ENCODE measurements at regions not wholly inside any gene's neighbourhood (a gene's known extent, or its start where the extent isn't known, plus 50 kb on each side); places are given as distances from the start of the nearest gene placed in this dataset.

DNA sequence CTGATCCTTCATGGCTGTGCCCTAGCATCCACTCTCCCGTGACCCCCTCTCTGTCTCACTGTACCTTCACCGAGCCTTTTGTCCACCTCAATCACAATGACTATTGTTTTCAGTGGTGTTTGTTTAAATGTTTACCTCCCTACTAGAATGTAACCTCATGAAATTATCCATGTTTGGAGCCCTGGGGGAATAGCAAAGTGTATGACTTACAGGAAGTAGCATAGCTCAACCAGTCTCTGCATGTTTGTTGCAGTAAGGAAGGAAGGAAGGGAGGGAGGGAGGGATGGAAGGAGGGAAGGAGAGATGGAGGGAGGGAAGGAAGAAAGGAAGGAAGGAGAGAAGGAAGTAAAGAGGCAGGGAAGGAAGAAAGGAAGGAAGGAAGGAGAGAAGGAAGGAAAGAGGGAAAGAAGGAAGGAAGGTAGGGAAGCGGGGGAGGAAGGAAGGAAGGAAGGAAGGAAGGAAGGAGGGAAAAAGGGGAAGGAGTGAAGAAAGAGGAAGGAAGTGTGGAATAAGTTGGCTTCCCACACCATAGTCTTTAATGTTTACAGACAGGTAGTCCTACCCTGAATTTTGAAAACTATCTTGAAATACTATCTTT lies 421.4 kb downstream of the COG6 start:
- TF ChIP-seq EZH2phosphoT487 (IDR thresholded peaks at IDR 0.05) (no peak), EZH2 (IDR thresholded peaks at IDR 0.05) (no peak)
- TF ChIP-seq, protein P1, sequence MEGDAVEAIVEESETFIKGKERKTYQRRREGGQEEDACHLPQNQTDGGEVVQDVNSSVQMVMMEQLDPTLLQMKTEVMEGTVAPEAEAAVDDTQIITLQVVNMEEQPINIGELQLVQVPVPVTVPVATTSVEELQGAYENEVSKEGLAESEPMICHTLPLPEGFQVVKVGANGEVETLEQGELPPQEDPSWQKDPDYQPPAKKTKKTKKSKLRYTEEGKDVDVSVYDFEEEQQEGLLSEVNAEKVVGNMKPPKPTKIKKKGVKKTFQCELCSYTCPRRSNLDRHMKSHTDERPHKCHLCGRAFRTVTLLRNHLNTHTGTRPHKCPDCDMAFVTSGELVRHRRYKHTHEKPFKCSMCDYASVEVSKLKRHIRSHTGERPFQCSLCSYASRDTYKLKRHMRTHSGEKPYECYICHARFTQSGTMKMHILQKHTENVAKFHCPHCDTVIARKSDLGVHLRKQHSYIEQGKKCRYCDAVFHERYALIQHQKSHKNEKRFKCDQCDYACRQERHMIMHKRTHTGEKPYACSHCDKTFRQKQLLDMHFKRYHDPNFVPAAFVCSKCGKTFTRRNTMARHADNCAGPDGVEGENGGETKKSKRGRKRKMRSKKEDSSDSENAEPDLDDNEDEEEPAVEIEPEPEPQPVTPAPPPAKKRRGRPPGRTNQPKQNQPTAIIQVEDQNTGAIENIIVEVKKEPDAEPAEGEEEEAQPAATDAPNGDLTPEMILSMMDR (IDR thresholded peaks at IDR 0.05), result no peak
- Mint-ChIP-seq H3K4me1 (peaks cover 14% of the 10 kb centered on the region), H3K36me3 (peaks cover 1% of the 10 kb centered on the region)

DNA sequence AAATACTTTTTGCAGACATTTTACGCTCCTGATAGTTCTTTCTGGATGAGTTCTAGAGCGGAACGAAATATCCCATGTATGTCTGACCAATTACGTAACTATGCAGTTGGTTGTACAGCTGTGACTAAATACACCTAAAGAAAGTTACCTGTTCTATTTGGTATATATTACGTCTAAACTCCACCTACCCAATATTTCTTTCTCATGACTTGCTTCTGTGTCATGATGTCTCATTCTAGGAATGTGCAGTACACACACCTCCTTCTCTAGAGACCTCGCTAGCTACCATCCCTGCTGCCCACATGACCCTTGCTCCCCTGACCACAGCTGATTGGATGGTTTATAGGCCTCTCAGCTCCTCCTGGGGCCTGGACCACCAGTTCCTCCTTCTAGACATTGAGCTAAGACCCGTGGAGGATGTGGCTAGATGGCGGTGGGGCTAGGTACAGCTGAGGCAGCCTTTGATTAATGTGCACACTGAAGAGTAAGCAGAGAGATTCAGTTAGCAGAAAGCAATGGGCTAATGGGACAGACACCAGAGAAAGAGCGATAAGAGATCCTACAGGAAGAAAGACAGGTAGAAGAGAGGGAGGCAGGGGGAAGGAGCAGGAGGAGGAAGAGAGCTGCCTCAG lies 422.1 kb downstream of the COG6 start:
- H4K20me1 ChIP-seq (ENCODE audit: low read depth), result no peaks in the 10 kb centered on the region
- no peak overlapping the region for H3K27ac Mint-ChIP-seq
- peaks cover 3% of the 10 kb centered on the region for H3K9me3 Mint-ChIP-seq
- no peak overlapping the region for H3K4me3 Mint-ChIP-seq
- peaks cover 16% of the 10 kb centered on the region for H3K4me1 Mint-ChIP-seq
- H3K27me3 Mint-ChIP-seq (ENCODE audit: insufficient read depth, low read depth), result peaks cover 14% of the 10 kb centered on the region
- DNase-seq (ENCODE audit: low spot score), result no peak
- no peak for TF ChIP-seq EZH2phosphoT487 (IDR thresholded peaks at IDR 0.05)
- TF ChIP-seq, protein P1 (IDR thresholded peaks at IDR 0.05), result no peak
- TF ChIP-seq EZH2 (IDR thresholded peaks at IDR 0.05), result no peak
- no peak overlapping the region for H2AFZ ChIP-seq (replicated peaks)
- no peaks in the 10 kb centered on the region for H3K36me3 ChIP-seq
- H3K27me3 ChIP-seq, result no peaks in the 10 kb centered on the region
- no peaks in the 10 kb centered on the region for H3K79me2 ChIP-seq (ENCODE audit: low read depth)
- no peaks in the 10 kb centered on the region for H3K9me3 ChIP-seq (ENCODE audit: low read depth)
- peaks cover 13% of the 10 kb centered on the region for H3K4me1 ChIP-seq
- peaks cover 5% of the 10 kb centered on the region for H3F3A ChIP-seq (ENCODE audit: low read depth)
- H3K4me3 ChIP-seq, result no peak overlapping the region
- no peak overlapping the region for H3K9ac ChIP-seq
- H3K4me2 ChIP-seq, result no peak overlapping the region
- H3K27ac ChIP-seq, result no peak overlapping the region
- H3K36me3 Mint-ChIP-seq, result peaks cover 1% of the 10 kb centered on the region

More for the DNA sequence above, 421.4 kb downstream of the COG6 start:
- Mint-ChIP-seq H3K9me3 (peaks cover 3% of the 10 kb centered on the region), H3K4me3 (no peak overlapping the region), H3K27ac (no peak overlapping the region), H3K27me3 (ENCODE audit: insufficient read depth, low read depth) (peaks cover 14% of the 10 kb centered on the region)
- DNase-seq (ENCODE audit: low spot score), result no peak
- no peaks in the 10 kb centered on the region for H3K79me2 ChIP-seq (ENCODE audit: low read depth)
- no peak overlapping the region for H3K9ac ChIP-seq
- no peak overlapping the region for H3K4me3 ChIP-seq
- no peak overlapping the region for H3K27ac ChIP-seq
- H4K20me1 ChIP-seq (ENCODE audit: low read depth), result no peaks in the 10 kb centered on the region
- H2AFZ ChIP-seq (replicated peaks), result no peak overlapping the region
- H3K27me3 ChIP-seq, result no peaks in the 10 kb centered on the region
- H3F3A ChIP-seq (ENCODE audit: low read depth), result peaks cover 5% of the 10 kb centered on the region
- no peaks in the 10 kb centered on the region for H3K36me3 ChIP-seq
- peaks cover 13% of the 10 kb centered on the region for H3K4me1 ChIP-seq
- H3K4me2 ChIP-seq, result no peak overlapping the region
- H3K9me3 ChIP-seq (ENCODE audit: low read depth), result no peaks in the 10 kb centered on the region

DNA sequence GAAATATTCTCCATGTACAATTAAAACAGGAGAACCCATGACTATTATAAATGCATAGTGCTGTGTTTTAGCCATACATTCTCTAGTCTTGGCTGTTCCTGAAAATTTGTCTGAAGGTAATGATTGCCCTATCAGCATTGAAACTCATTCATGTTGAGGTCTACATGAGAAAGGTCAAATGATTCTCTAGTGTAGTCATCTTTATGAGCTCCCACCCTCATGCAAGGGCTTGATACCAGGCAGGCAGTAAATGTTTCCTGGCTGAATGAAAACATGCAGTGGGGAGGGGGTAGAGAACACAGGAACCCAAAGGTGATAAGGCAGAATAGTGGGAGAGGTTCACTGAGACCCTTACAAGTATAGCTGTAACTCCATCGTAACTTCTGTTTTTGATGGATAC lies 424.3 kb downstream of the COG6 start:
- Histone ChIP-seq H3K9ac (no peak overlapping the region), H3K4me2 (no peak overlapping the region), H3K4me1 (peaks cover 7% of the 10 kb centered on the region), H3K27me3 (no peaks in the 10 kb centered on the region), H3K79me2 (ENCODE audit: low read depth) (no peaks in the 10 kb centered on the region), H4K20me1 (ENCODE audit: low read depth) (no peaks in the 10 kb centered on the region), H3K4me3 (no peak overlapping the region), H3K9me3 (ENCODE audit: low read depth) (no peaks in the 10 kb centered on the region), H3K36me3 (no peaks in the 10 kb centered on the region), H2AFZ (replicated peaks) (no peak overlapping the region), H3K27ac (no peak overlapping the region), H3F3A (ENCODE audit: low read depth) (peaks cover 5% of the 10 kb centered on the region)
- no peak overlapping the region for H3K4me3 Mint-ChIP-seq
- H3K9me3 Mint-ChIP-seq, result peaks cover 3% of the 10 kb centered on the region
- H3K27me3 Mint-ChIP-seq (ENCODE audit: insufficient read depth, low read depth), result peaks cover 8% of the 10 kb centered on the region
- no peak for DNase-seq (ENCODE audit: low spot score)
- TF ChIP-seq EZH2phosphoT487 (IDR thresholded peaks at IDR 0.05) (no peak), EZH2 (IDR thresholded peaks at IDR 0.05) (no peak)
- TF ChIP-seq, protein P1 (IDR thresholded peaks at IDR 0.05), result no peak
- no peak overlapping the region for H3K27ac Mint-ChIP-seq
- H3K36me3 Mint-ChIP-seq, result peaks cover 1% of the 10 kb centered on the region
- peaks cover 8% of the 10 kb centered on the region for H3K4me1 Mint-ChIP-seq
